ENCODE measurements at regions not wholly inside any gene's neighbourhood (a gene's known extent, or its start where the extent isn't known, plus 50 kb on each side); places are given as distances from the start of the nearest gene placed in this dataset.

- TF ChIP-seq CTCF (conservative IDR thresholded peaks at IDR 0.05; ENCODE audit: low read length) (no peak), EZH2phosphoT487 (IDR thresholded peaks at IDR 0.05; ENCODE audit: borderline replicate concordance) (no peak)
Measured at GRCh38 chr1:208939537-208940085, 643.9 kb upstream of the CAMK1G start.

All from Loucy (cell line).